Dermis microvascular lymphatic vessel endothelial cell (primary cell): ENCODE measurements at regions not wholly inside any gene's neighbourhood (a gene's known extent, or its start where the extent isn't known, plus 50 kb on each side); places are given as distances from the start of the nearest gene placed in this dataset.
"Not testable (repeated sequence)": the region's sequence is repeated elsewhere in the genome, so short reads cannot be mapped to it uniquely, and the experiment has no call there.

Experiments used
- DNase-seq, 2 donors: peaks; one replicate each; pipeline versions ENCODE4 v3.0.0 to v3.0.0-alpha.2; 2010; ENCODE audit warnings: low read depth in 2 of 2

DNA sequence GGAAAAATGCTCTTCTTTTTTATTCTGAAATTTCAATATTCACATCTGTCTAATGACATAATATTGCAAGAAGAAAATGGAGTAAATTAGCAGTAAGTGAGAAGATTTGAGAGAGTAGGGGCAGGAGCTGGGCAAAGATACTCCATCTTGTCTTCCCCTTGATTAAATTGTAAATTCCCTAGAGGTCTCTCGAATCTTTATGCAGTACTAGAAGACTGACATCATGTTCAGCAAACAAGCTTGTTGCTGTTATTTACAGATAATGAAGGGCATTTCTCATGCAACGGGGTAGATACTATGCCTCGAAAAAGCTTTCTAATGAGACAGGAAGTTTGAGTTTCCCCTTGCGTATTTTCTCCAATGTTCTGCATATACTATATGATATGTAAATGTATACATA, 306.9 kb upstream of the PTCHD4 start:
- DNase-seq = no peak

DNA sequence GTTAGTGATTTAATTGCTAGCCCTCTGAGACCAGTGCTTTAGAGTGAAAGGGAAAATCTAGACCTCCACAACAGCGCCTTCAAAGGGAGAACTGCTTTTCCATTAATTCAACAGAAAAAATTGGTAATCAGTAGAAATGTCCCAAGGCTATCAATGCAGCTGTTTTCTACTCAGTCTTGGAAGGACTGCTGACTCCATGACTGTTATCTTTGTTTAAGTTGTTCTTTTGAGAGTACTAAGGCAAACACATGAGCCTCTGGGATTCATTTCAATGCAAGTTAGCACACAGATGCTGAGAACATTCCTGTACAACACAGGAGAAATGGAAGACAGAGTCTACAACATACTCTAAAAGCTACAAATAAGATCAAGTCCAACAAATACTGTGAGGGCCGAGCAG, 301.7 kb upstream of the PTCHD4 start:
- no peak for DNase-seq

DNA sequence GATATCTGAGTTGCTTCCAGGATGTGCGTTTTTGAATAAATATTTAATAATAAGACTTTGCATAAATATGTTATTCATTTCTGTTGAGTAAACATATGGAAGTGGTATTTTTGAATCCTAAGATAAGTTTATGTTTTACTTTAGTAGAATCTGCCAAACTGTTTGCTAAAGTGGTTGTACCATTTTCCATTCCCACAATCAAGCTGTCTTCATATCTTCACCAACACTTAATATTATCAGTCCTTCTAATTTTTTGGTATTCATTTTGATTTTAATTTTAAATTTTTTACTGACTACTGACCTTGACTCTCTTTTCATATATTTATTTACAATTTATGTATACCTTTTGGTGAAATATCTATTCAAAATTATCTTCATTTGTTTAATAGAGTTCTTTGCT, 293.9 kb upstream of the PTCHD4 start:
- DNase-seq = no peak

DNA sequence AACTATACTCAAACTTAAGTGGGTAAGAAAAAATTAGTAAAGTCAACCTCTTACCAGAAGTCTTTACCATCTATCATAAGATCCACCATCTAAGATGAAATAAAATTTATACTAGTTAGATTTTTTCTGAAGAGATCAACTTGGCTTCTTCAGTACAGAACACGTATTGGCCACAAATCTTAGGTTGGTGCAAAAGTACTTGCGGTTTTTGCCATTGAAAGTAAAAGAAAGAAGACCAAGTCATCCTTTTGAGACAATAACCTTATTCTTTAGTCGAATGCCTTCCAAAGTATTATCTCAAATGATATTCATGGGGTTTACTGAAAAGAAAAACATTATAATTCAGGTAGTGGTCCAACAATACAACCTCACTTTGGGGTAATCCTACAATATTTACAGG, 292.6 kb upstream of the PTCHD4 start:
- DNase-seq = no peak

DNA sequence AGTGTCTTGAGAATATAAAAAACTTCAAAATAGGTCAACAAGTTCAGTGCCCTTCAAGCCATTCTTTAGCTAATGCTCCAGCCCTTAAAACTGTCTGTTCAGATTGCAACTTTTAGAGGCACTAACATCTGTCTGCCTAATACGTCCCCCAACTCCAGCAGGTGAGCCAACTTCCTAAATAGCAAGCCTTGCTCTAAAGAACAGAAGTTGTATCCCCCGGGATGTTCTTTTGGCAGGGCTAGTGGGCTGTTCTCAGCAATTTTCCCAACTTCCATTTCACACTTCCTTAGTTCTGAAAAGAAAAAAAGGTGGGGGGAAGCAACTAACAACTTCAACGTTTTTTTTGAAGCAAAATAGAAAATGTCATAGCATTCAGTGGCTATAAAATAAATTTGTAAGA, 290.0 kb upstream of the PTCHD4 start:
- no peak for DNase-seq

DNA sequence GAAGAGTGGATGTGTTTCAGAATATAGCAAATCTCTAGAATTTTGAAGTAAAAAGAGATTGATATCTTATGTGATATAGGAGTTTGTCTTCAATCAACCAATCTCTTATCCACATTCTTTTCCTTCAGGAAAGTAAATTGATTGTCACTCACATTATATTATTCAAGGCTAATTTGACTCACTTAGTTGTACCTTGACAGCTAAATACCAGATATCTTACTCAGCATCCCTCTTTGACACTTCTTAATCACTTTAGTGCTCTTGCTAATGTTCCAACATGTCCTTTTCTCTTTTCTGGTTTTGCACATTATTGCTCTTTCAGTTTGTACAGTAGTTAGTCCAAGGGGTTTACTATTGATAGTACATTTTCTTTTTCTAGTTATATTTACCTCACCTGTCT, 286.9 kb upstream of the PTCHD4 start:
- no peak for DNase-seq

DNA sequence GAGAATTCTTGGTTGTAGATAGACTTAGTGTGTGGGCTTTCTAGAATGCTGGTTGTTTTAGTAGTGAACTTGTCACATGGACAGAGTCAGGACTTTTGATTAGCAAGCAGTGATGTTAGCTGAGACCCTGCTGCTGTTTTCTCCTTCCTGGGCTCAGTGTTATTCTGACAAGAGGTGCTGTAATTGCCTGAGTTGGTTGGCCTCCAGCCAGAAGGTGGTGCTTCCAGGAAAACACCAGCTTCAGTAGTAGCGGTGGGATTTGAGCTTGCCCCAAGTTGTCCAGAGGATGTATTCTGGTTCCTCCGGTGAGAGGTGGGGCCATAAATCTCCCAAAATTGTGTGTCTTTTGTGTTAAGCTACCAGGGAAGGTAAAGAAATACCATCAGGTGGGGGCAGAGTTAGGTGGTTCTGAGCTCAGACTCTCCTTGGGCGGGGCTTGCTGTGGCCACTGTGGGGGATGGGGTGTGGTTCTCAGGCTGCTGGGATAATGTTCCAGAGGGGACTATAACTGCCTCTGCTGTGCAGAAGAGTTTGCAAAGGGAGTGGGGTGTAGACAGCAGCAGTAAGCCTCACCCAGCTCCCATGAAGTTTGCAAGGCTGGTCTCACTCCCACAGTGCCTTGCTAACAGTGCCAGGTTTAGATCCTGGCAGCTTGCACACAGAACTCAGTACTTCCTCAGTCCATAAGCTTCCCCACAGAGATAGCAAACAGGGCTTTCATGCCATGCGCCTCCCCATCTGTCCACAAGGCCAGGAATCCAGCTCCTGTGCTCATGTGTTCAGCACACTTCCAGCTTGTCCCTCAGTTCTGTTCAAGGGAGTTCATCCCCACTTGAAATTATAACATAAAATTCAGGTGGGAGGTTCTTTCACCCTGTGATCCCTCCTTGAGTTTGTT, 278.4 kb upstream of the PTCHD4 start:
- no peak for DNase-seq

DNA sequence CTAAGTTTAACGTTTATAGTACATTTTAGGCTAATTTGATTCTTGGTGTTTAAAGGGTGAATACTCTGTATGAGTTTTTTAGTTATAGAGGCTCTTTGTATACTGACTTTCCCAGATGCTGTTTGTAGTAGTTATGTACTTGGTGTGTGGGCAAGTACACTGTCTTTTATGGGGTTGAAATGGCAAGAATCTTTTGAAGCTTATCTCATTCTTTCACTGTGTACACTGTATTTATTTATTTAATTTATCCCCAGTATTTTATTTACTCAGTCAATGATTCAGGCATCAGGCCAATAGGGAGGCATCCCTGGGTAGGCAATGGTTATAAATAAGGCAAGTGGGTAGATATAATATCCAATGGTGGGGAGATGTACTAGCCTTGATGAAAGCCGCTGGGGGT, 277.0 kb upstream of the PTCHD4 start:
- no peak for DNase-seq

DNA sequence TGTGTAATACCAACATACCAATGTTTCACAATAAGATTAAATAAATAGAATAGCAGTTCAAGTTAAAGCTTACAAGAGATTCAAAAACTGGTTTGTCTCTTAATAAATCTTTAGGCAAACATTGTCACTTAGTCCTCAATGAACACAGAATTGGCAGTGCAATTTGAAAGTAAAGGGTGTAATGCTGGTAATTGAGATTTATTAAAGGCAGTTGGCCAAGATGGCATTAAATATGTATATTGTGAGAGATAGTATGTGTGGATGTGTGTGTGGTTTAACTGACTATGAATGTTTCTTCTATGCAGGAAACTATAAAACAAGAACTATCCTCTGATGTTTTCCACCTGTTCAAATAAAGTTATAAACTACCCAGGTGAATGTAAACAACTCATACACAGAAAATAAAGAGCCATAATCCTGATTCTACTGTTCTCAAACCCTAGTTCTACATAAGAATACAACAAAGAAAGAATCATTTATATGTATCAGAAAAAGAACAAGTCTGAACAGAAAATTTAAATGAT, 267.9 kb upstream of the PTCHD4 start:
- DNase-seq = no peak

DNA sequence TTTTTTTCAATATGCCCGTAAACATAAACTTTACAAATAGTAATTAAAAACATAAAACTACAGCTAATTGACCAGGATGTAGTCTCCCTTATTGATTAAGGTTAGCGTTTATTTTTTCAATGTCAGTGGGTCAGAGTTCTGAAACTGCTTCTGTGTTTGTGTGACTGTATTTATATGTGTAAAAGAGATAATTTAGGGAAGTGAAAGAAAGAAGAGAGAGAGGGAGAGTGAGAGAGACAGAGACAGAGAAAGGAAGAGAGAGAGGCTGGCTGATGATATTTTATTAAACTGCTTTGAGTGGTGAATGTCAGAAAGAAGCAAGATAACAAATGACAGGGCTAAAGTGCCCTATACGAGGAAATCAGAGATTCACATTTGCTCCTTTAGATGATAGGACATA, 266.1 kb upstream of the PTCHD4 start:
- DNase-seq = no peak

DNA sequence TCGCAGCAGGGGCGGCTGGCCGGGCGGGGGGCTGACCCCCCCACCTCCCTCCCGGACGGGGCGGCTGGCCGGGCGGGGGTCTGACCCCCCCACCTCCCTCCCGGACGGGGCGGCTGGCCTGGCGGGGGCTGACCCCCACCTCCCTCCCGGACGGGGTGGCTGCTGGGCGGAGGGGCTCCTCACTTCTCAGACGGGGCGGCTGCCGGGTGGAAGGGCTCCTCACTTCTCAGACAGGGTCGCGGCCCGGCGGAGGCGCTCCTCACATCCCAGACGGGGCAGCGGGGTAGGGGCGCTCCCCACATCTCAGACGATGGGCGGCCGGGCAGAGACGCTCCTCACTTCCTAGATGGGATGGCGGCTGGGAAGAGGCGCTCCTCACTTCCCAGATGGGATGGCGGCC, 260.2 kb upstream of the PTCHD4 start:
- DNase-seq = not testable (repeated sequence)

DNA sequence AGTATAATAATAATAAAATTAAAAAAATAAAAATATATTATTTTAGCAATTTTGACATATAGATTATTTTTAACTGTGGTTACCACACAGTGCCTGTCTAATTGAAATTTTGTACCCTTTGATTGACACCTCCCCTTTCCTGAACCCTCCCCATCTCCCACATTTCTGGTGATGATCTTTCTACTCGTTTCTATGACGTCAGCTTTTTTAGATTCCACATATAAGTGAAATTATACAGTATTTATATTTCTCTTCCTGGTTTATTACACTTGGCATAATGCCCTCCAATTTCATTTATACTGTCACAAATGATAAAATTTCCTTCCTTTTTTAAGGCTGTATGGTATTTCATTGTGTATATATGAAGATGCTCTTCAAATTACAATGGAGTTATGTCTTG, 258.1 kb upstream of the PTCHD4 start:
- no peak for DNase-seq

DNA sequence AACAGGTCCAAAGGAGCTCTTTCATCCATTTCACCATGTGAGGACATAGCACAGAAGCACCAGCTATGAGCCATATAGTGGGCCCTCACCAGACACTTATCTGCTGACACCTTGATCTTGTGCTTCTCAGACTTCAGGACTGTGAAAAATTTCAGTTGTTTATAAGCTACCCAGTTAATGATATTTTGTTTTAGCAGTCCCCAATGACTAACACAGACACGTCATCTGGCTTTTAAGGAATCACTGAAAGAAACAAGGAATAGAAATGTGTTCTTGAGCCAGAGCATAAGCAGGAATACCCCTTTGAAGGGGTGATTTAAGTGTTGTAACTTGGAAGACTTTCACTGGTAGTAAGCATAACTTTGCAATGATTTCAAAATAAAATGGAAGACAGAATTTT, 214.7 kb upstream of the PTCHD4 start:
- no peak for DNase-seq

DNA sequence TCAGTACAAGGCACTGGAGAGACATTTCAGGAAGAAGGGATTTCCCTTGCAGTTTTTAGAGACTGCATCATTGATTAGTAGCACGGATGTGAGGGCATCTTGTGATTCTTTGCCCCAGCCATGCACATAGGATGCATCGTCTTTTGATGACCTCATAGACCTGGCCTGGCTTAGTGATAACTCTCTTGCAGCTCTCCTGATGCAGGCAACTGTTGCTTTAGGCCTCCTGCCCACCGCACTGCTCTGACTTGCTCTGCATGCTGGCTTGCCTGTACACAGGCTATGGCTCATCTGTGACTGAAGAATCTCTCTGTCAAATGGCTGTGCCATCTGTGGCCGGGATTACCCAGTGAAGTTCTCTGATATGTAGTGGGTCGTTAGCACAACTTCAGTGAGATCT, 207.7 kb upstream of the PTCHD4 start:
- peak in 1 of 2 donors; percentile 2 for DNase-seq

DNA sequence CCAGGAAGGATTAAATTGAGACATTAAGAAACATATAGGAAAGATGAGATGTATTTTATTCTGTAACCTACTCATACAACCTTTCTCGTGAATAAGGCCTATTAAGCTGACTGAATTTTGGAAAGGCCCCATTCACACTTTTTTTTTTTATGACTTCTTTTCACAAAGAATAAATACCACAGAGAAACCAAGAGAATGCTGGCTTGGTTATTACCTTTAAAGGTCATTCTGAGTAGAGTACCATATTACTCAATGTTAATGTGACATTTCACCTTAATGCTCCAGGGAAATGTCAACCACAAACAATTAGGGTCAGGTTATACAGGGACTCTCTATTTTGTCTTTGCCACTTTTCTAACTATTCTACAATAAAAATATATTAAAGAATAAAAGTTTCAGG, 204.9 kb upstream of the PTCHD4 start:
- no peak for DNase-seq

DNA sequence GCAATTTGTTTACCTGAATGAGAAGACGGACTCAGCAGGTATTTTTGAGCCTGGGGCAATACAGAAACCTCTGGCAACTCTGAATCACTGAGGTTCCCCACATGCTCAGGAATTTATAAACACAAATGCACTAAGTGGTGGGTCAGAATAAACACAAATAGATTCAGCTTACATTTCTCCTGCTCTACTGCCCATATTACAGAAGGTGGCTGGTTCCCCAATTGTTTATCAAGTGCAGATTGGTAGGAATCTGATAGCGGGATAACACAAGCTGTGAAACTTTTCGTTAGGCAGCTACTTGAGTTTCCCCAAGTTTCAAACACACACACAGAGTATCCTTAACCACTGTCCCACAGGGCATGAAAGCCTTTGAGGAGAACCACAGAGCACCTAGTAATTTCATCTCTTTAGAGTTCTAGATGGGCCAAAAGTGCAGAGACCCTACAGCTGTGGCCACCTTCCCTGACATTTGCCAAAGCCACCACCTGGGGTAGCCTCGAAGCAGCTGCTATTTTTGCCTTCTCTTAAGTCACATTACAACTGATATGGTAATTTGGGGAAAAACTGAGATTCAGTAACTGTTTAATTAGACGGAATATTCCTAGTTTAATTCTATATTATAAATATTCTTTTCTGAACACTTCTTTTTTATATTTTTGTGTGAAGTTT, 204.2 kb upstream of the PTCHD4 start:
- DNase-seq = no peak

DNA sequence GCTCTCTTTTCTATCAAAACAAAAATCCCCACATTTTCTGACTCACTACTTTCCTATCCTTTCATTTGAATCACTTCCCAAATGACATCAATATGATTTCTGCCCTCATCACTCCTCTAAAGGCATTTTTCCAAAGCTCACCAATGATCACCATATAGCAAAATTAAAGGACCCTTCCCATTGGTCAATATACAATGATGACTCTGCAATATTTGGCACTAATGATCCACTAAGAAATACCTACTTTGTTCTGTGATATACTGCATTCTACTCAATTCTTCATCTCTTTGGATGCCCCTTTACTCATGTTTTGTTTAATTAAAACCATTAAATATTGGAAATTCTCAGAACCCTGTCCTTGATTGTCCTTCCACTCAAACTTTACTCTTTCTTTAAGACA, 200.3 kb upstream of the PTCHD4 start:
- no peak for DNase-seq

DNA sequence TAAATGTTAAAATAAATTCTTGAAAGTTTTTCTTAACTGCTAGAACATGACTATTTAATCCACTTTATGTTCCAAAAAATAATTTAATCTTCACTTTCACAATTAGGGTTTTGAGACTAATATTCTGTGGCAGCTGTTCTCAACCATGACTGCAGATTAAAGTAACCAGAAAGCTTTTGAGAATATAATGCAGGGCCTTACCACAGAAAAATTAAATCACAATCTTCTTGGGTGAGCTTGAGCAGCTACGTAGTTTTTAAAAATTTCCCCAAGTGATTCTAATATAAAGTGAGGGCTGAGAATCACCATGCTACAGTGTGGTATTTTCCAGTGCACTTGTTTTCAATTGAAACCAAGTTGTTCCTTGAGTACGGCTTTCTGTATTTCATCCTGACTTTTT, 196.6 kb upstream of the PTCHD4 start:
- no peak for DNase-seq

DNA sequence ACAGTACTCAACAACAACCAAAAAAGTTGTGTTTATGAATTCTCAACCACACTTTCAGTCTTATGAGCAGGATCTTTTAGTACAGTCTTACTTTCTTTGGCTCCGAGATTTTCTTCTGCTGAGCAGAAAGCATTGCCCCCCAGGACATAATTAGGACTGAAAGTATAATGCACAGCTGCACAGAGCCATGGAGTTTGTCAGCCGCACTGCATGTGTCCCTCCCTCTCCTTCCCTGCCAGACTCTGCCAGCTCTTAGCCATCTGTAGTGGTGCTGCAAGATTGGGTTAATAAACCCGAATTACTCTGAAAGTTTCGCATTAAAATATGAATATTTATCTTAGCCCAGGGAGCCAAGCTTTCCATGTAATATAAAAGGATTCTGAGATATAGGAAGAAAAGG, 179.6 kb upstream of the PTCHD4 start:
- no peak for DNase-seq

DNA sequence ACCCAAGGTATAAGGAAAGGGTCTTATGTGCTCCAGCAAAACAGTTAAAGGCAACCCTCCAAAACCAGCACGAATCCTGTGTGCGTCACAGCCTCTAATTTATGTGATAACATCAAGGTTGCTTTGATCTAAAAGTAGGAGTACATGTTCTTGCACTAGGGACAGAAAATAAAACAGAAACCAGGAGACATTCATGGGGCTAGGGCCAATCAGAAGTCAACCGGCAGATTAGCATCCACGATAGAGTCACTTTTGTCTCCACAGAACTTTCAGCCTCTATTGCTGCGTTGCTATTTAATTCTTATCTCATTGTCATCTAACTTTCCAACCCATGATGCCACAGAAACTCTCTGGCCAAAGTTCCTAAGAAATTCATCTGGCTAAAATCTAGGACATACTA, 178.8 kb upstream of the PTCHD4 start:
- no peak for DNase-seq

DNA sequence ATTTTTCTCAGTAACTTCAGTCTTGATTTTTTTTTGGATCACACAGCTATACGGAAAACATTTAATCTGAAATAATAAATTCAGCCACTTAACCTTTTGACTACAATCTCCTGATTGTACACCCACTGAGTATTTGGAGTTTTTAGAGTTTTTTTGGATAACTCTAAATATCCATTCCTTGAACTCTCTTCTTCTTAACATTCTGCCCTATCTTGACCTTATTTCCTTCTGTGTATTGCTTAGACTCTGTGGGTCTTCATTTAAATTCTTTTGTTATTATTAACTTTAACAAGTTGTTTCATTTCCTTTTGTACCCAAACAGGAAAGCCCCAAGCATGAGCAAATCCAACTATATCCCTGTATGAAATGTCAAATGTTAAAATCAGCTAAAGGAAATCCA, 170.2 kb upstream of the PTCHD4 start:
- peak in 1 of 2 donors; percentile 1 for DNase-seq

DNA sequence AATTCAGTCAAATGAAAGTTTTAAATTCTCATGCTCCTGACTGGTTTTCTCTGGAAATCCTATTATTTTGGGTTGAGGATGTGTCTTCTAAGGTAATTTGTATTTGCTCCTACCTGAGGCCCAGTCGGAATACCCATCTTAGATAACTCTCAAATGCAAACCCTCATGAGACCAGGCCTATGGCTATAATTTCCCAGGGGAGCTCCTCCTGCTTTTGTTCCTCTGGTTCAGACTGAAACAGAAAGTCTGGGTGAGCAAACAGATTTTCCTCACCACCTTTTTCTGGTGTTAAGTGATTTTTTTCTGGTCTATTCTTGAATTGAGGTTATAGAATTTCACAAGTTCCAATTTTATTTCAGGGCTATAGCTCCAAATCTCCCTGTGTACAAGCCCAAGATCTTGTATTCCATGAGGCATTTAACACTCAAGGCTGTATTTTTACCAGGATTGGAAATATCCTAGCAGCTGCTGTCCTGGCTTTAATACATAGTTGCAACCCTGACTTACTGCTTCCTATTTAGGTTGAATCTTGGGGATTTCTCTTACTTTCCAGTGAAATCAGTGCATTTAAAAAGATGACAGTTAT, 169.1 kb upstream of the PTCHD4 start:
- DNase-seq = no peak

DNA sequence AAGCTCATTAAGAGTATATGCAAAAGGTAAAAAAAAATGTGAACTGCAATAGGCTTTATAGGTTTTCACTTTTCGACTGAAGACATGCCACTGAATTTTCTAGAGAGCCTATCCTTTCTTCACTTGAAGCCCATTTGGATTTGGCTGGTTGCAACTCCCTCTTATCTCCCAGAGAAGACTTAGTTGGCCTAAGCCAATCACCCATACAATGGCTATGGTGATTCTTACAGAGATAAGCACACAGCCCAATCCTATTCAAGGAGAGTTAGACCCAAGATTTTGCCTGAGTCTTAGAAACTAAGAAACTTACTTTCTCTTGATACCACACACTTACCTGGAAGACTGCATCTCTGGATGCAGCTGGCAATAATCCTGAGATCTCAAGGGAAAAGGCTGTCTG, 167.3 kb upstream of the PTCHD4 start:
- DNase-seq = no peak
